CMK (cell line): ENCODE measurements at regions not wholly inside any gene's neighbourhood (a gene's known extent, or its start where the extent isn't known, plus 50 kb on each side); places are given as distances from the start of the nearest gene placed in this dataset.
"Not testable (repeated sequence)": the region's sequence is repeated elsewhere in the genome, so short reads cannot be mapped to it uniquely, and the experiment has no call there.

Source experiments
- DNase-seq: peaks from one replicate; pipeline ENCODE4 v3.0.0-alpha.2; 2010; ENCODE audit warnings: low read depth

DNA sequence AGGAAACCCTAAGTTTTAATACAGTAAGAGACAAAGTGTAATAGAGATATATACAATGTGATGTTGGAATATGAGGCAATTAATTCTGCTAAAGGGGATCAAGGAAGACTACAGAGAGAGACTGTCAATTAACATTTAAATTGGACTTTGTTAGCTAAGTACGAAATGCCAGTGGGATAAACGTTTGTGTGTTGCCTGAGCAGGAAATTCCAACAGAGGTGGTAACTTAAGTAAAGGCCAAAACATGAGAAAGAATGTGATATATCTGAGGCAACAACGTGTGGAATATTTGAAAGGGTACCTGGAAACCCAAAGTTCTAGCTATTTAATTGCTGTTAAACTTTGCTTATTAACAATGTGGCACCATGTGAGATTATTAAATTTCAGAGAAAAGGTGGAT lies 1666.9 kb upstream of the WWC1 start:
- no peak for DNase-seq

DNA sequence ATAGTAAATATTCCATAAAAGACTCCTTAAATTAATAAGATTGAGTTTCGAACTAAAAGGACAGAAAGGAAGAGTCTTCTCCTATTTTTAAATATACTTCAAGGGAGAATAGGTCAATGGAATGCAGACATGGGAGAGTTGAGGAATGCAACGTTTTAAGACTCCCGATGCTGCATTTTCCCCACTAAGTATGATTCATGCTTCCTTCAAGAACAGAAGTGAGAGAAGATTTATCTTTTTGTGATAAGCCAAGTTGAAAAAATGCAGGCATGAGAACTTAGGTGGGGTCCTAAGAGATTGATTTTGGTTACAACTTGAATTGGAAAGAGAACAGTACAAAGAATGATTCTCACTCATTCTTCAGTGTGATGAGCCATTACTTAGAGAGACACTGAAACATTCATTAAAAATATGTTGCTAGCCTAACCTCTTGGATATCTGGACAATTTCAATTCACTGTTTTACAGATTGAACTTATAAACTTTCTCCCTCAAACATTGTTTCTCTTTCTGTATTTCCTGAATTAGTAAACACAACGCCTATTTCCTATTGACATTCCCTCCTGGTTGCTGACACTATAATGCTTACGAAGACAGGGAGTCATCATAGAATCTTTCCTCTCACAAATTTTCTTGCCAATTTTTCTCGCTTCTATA lies 1666.1 kb upstream of the WWC1 start:
- DNase-seq: no peak

DNA sequence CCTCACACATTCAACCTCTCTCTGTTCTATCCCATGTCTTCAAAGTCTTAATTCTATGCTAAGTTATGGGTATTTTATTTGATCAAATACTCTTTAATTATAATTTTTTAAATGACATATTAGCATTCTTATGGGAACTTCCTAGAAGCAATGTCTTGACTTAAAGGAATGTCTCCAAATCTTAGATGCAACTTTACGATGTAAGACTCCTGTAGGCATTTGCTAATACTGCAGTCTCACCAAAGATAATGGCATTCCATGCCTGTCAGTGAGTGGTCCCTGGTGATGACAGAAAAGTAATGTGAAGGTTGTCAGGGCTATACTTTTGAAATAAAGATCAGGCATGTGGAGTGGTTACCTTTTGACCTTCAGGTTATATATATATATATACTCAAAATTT lies 1654.2 kb upstream of the WWC1 start:
- no peak for DNase-seq

DNA sequence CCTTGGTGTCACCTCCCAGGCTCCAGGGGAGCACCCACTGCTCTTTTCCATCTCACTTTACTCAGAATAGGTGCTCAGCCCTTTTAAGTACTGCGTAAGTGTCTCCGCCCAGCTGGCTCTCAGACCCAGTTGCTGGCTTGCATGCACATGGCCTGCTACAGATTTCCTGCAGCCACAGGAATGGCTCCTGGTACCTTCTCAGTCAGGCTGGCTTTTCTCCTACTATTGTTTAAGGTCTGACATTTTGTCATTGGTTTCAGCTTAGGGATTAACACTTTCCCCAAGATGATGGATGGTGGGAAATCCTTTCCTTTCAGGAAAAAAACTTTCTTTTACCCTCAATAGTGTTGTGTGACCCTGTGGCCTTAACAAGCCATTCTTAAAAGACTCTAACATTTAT lies 1652.3 kb upstream of the WWC1 start:
- no peak for DNase-seq

DNA sequence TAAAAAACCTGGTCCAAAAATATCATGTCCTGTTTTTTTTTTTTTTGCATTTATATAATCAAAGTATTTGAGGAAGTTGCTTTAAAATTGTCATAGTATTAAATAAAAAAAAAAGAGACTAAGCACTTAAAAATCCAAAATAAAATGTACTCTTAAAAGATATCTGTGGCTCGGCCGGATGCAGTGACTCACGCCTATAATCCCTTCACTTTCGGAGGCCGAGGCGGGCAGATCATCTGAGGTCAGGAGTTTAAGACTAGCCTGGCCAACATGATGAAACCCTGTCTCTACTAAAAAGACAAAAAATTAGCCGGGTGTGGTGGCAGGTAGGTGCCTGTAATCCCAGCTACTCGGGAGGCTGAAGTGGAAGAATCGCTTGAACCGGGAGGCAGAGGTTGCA lies 1651.3 kb upstream of the WWC1 start:
- DNase-seq: not testable (repeated sequence)

DNA sequence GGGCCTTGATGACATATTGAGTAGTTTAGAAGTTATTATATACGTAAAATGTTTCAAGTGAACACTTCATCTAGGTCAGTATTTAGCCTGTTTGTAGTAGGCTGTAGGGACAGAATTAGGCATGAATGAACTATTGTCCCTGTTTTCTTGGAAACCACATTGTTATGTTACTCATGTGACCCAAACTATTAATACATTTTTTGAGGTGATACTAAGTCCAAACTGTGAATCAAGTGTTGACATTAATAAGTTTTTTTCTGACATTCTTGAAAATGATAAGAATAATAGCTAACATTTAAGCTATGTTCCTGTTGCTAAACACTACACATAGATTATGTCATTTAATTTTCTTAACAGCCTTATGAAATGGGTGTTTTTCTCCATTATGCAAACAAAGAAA lies 1642.7 kb upstream of the WWC1 start:
- no peak for DNase-seq

DNA sequence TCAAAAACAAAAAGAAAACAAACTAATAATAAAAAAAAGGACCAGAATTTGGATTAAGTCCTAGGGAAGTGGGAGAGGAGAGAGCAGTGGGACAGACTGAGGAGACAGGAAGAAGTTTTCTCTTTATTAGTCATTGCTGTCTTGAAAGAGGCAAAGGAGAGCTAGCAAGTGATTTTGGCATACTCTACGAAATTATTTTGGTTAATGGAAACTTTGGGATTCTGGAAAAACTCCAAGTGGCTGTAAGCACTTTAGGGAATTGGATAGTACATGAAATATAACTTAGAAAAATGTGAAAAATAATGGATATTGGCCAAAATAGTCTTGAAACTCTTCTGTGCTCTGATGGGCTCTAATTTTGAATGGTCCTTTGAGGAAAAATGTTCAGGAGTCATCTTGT lies 1641.8 kb upstream of the WWC1 start:
- no peak for DNase-seq

DNA sequence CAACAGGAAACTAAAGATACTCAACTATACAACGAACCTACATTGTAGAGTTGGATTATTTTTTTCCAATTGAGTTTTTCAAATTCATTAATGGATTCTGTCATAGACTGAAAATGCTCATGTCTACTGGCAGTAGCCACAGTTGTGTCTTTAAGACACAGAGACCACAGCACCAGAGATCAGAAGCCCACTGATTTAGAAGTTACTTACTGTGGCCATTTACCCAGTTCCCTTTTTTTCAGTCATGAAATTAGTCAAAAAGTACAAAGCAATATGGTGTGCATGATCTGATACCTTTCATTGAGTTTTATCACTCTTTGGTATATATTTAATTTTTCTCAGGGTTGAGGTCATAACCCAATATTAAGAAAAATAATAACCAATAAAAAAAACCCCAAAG lies 1640.2 kb upstream of the WWC1 start:
- DNase-seq: no peak

DNA sequence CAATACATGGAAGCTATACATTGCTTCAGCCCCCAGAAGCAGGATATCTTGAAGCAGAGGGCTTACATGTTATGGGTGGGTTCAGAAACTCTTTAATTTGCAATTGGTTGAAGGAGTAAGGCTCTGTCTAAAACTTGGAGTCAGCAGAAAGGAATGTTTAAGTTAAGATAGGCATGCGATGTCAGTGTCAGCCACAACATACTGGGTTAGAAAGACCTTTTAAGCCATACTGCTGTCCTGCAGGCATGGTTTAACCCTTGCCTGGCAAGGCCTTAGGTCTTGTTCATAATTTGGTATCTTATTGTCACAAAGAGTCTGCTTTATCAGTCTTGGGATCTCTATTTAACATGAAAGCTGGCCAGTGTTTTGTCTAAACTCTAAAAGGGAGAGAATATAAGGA lies 1619.6 kb upstream of the WWC1 start:
- DNase-seq: no peak

DNA sequence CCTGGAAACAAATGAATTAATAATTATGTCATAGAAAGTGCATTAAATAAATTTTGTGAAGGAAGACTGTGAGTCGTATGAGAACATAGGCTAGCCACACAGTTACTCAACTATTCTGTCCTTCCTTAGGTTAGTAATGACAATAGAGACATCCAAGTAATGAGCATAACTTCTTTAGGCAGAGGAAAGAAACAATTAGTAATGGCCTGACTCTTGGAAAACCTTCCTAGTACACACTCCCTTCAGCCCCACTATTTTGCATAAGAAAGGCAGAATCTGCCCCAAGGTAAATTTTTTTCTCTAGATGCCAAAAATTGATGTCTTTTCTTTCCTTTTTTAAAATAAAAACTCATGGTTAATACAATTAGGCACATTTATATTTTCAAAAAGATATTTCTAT lies 1619.0 kb upstream of the WWC1 start:
- DNase-seq: no peak

DNA sequence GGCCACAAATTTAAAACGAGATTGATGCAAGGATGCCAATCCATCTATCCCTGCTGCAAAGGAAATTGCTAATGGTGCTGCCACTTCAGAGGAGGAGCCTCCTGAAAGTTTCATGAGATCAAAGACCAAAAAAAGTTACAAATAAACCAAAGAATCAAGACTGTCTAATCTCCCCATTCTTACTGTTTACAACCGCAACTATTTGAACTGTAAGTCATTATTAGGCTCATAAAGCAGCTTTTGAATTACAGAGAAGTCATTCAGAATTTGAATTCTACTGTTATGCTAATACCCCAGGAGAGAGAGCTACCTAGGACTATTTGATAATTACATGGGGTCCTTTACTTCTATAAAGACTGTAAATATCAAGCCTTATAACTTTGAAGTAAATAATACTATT lies 1613.6 kb upstream of the WWC1 start:
- DNase-seq: no peak

DNA sequence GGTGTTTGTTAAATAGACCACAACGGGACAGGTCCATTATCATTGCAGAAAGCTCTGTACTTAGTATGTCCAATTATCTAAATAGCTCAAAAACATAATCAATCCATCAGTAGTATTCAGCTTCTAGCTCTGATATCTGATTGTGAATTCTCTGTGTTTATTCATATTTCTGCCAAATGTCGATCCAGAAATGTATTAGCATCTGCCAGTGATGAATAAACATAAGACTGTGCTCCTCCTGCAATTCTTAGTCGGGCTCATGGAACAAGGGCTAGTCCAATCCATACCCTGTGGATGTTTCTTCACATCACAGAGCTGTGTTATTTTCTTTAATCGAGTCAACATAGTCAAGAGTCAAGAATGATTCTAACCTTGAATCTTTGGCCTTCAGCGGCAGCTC lies 1612.1 kb upstream of the WWC1 start:
- DNase-seq: no peak

DNA sequence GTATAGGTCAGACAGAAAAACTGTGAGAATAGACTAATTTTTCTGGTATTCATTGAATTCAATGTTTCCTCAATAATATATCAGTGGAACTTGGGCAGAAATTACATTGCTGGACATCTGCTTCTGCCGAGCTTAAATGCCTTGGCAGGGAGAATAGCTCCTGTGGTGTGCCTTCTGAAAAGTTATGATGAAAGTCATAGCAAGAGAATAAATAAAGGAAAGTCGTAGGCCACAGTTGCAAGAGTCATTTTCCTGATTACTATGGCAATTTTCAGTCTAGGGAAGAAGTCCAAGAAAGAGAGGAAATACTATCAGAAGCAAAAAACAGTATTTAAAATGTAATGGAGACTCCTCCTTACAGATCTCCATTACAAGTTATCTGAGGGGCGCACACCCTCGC lies 1596.1 kb upstream of the WWC1 start:
- DNase-seq: no peak

DNA sequence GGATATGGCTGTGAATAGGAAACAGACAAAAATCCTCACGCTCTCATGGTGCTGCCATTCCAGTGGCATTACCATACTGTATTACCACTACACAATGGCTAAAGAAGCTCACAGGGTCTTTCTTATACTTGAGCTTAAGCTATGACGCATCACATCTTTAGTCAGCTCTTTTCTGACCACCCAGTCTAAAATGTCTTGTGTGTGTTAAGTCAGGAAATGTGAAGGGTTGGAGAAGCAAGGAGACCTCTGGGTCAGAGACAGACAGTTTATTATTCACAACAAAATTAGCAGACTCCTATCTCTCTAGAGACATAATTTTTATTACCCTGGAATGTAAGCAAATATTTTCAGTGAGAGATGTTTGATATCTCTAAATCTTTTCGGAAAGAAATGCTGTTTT lies 1583.2 kb upstream of the WWC1 start:
- no peak for DNase-seq

DNA sequence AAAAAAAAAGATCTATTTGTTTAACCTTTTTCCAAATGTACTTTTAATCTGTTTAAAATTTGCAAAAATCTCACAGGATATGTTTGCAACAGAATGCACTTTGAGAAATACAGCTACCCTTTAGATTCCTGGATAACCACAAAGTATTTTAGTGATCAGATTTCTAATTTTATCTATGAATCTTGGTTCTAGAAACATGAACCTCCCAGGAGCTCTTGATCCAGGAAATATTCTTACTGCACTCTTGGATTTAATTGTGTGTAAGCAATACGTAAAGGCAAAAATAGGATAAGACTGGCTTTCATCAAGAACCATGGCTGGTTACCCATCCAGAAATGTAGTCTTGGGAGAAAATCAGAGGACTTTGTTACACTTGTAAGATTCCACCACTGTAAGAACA lies 1581.8 kb upstream of the WWC1 start:
- DNase-seq: no peak

DNA sequence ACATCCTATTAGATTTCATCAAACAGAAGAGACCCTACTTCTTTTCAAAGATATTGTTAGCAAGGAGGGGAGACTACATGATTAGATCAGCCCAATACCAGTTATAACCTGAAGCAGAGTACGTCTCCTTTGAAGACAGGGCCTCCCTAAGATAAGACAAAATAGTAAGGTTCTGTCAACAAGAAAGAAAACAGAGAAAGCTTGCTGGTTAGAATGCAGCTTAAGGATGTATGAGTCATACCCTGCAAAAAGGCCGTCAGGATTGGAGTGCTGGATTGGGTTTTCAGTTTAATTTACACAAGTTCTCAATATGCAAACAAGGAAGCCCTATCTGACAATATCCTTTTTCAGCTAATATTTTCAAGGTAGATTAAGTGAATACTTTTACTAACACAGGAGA lies 1581.2 kb upstream of the WWC1 start:
- DNase-seq: no peak

DNA sequence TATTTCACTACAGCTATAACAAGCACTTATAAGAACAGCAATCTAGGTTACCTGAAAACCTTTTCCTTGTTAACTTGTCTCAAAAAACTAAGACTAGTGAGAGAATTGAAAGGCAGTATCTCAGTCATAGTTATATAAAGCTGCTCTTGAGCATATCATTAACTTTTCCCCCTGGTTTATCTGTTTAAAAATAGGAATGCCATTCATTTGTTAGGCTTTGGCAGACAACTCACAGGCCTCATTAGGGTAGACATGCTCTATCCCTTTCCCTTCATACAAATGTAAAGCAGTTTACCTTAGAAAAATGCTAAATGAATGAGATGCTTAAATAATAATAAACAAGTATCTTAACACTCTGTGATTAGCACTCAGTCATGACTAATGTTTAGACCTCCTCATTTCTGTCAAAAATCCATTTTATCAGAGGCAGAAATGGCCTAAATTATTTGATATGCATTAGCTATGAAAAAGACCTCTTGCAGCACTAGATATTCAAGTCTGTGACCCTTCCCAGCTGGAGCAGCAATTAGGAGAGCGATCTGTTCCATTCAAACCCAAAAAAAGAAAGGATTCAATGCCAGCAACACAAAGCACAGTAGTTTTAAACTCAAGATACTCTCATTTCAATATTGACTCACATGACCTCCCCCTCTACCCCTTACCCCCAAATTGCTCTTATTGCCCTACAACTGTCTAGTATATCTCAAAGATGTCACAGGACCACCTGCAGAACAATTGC lies 1578.8 kb upstream of the WWC1 start:
- DNase-seq: no peak

DNA sequence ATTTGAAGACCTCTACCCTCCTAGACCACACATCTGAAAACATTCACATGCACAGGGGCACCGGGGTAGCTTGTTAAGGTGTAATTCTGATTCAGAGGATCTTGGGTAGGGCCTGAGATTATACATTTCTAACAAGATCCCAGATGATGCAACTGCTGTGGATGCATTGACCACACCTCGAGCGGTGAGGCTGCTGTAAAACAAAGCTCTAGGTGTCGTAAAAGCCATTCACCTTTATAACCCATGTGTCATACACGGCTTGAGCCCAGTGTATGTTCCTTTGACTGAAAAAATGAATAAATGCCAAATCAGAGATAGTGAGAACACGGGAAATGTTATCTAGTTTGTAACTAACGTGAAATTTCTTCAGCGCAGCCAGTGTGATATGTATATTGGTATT lies 1578.2 kb upstream of the WWC1 start:
- DNase-seq: no peak

DNA sequence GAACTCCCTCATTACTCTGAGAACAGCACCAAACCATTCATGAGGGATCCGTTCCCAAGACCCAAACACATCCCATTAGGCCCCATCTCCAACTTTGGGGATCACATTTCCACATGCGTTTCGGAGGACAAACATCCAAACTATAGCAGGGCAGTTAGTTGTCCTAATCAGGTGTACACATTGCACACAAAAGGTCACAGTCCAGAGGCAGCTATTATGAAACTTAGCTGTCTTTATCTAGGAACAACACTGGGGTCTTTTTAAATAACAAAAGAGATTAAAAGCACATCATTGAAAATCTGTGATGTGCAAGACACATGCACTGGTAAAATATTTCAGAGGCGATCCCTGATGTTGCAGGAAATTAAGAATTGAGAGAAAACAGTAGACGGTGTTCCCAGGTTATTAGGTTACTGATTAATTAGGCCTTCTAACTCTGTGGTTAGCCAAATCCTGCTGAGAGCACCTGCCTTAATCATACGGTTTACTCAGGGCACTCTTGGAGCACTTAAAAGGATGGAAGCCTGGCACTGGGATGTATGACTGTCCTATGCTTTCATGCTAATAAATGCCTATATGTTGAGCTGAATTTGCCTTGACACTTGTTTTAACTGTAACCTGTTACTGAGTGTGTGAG lies 1574.5 kb upstream of the WWC1 start:
- no peak for DNase-seq

DNA sequence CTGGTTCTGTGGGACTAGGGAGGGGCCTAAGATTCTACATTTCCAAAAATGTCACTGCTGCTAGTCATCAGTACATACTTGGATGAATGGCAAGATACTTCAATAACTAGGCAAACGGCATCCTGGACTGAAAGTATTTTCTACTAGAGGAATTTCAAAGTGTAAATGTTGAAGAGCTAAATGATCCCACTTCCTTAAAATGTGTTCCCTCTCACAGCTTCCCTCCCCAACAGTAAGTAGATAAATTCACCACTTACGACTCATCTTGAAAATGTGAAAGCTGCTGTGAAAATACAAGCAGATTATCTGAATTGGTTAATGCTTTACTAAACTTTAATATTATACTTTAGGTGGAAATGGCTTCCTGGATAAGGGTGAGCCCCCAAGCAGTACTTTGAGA lies 1571.5 kb upstream of the WWC1 start:
- no peak for DNase-seq

DNA sequence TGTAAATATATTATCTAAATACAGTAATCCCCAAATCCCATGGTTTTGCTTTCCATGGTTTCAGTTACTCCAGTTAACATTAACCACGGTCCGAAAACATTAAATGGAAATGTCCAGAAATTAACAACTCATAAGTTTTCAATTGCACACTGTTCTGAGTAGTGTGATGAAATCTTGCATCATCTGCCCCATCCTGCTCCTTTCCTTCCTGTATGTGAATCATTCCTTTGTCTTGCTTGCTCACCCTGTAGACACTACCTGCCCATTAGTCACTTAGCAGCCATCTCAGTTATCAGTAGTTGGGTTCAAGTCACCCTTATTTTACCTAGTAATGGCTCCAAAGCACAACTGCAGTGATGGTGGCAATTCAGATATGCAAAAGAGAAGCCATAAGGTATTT lies 1568.5 kb upstream of the WWC1 start:
- no peak for DNase-seq

DNA sequence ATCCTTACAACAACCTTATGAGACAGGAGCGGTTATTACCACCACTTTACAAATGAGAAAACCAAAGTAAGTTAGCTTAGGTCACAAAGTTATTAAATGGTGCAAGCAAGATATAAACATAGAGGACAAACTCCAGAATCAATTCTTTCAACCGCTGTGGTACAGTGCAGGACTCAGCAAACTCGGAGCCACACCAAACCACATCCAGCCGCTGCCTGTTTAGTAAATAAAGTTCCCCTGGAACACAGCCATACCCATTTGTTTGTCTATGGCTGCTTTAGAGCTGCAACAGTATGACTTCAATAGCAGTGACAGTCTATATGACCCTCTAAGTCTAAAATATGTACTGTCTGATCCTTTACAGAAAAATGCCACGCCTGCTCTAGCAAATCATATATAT lies 1567.2 kb upstream of the WWC1 start:
- no peak for DNase-seq

DNA sequence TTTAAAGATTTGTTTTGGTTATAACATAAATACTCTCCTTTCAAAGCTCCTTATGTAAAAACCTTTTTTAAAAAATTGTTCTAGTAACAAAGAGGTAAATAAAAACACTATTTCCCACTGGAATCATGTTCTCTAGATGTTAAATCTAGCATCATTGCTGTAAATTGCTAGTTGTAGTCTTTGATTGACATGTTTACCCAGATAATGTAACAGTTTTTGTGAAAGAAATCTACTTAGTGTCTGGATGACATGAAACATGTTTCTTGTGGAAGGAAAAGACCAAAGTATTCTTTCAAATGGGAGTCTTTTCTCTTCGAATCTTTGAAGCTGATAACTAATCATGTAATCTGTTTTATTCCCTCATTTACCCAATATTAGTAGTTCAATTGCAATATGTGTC lies 1565.9 kb upstream of the WWC1 start:
- DNase-seq: no peak

DNA sequence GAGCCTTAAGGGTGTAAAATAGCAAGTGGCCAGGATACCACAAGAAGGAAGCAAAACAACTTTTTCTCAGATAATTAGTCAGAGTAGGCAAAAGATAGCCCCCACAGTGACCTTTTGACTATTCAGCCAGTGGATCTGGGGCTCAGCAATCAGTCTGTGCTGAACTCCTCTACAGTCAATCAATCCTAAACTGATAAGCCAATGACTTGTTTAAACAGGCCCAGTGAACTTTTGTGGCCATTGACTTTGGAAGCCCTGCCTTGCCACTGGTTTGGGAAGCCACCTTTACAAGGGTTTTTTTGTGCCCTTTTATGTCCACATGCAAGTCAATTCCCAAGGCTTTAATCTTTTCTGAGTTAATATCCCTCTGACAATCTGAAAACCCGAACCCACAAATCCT lies 1565.0 kb upstream of the WWC1 start:
- no peak for DNase-seq
